HepG2 (cell line): ENCODE measurements at regions not wholly inside any gene's neighbourhood (a gene's known extent, or its start where the extent isn't known, plus 50 kb on each side); places are given as distances from the start of the nearest gene placed in this dataset.
A peak's percentile ranks its signal among the peaks of the same experiment; 100 is the strongest.

Experiments used
- ATAC-seq: fragments of 200-7000 bp; cut with Tn5 transposase; 3 replicates; pipeline ENCODE4 v1.9.1; 2020; ENCODE audit warnings: mild to moderate bottlenecking, moderate library complexity
- BruUV-seq: library from RNA; stranded (reverse); fragments of 400-500 nt; replicated peaks from 2 replicates; lab custom pipeline; 2021; lab: Mats Ljungman, UMichigan
- CTCF ChIA-PET: fragments of 300-600 bp; formaldehyde crosslinking; extraction: SDS; loops from one replicate; lab custom pipeline; 2021; ENCODE audit warnings: low total read pairs, inconsistent platforms, low intra/inter-chr PET ratio; lab: Yijun Ruan, JAX
- POLR2A ChIA-PET: fragments of 350-600 bp; sonication (Branson Sonifier 250); formaldehyde crosslinking; loops from one replicate; lab custom pipeline; 2020; ENCODE audit warnings: antibody characterized with exemption, inconsistent platforms; lab: Yijun Ruan, JAX
- DNase-seq: peaks from one replicate; pipeline ENCODE4 v3.0.0-alpha.2; 2015; ENCODE audit warnings: low spot score
- FAIRE-seq: peaks from 3 replicates; lab custom pipeline; 2011; peaks lifted over from hg19 to GRCh38; lab: Jason Lieb, UNC
- H2AFZ ChIP-seq: one replicate; pipeline ENCODE4 v1.6.1; 2011; ENCODE audit warnings: low read length, inconsistent platforms
- H3K27ac ChIP-seq: fragments of 300-600 bp; 3 replicates; pipeline ENCODE4 v1.8.0; 2011; ENCODE audit warnings: mixed run types, mild to moderate bottlenecking, mixed read lengths, low read length, inconsistent platforms; ENCODE audit not compliant: insufficient read depth; ENCODE audit errors: extremely low read length
- H3K27me3 ChIP-seq, 2 experiments: fragments of 200-600 bp in 1 of 2; 2 replicates in 1 of 2; 3 replicates in 1 of 2; pipeline versions ENCODE4 v1.6.0 to v1.8.0; 2011; ENCODE audit warnings: low read length in 2 of 2, mild to moderate bottlenecking in 2 of 2, moderate library complexity in 2 of 2, inconsistent platforms in 1 of 2; ENCODE audit not compliant: insufficient read depth in 2 of 2, control insufficient read depth in 1 of 2
- H3K36me3 ChIP-seq, 2 experiments: fragments of 200-600 bp in 1 of 2; replicated peaks in 1 of 2; 2 replicates in 1 of 2; 3 replicates in 1 of 2; pipeline versions ENCODE4 v1.5.1 to v1.8.0; 2011; ENCODE audit warnings: low read length in 2 of 2, inconsistent platforms in 1 of 2; ENCODE audit not compliant: insufficient read depth in 2 of 2, control insufficient read depth in 1 of 2
- H3K4me1 ChIP-seq: 2 replicates; pipeline ENCODE4 v1.5.1; 2012; ENCODE audit warnings: low read length, inconsistent platforms; ENCODE audit not compliant: insufficient read depth
- H3K4me2 ChIP-seq: 2 replicates; pipeline ENCODE4 v1.6.0; 2011; ENCODE audit warnings: low read depth, low read length, inconsistent platforms
- H3K4me3 ChIP-seq, 3 experiments: fragments of 200-600 bp in 1 of 3; sonication (generic), shearing (Covaris generic) in 1 of 3; replicated peaks in 1 of 3; 2 replicates each; pipeline ENCODE4 v1.5.1; 2011 to 2016; ENCODE audit warnings: low read length in 3 of 3, inconsistent platforms in 2 of 3, low read depth in 2 of 3, mild to moderate bottlenecking in 2 of 3, control low read depth in 1 of 3, mixed read lengths in 1 of 3; ENCODE audit not compliant: insufficient read depth in 1 of 3
- H3K79me2 ChIP-seq: one replicate; pipeline ENCODE4 v1.6.1; 2011; ENCODE audit warnings: low read length, inconsistent platforms; ENCODE audit not compliant: insufficient read depth
- H3K9ac ChIP-seq: 2 replicates; pipeline ENCODE4 v1.6.0; 2011; ENCODE audit warnings: mild to moderate bottlenecking, low read depth, low read length, inconsistent platforms; ENCODE audit not compliant: insufficient read depth
- H3K9me3 ChIP-seq: 2 replicates; pipeline ENCODE4 v1.5.1; 2012; ENCODE audit warnings: mild to moderate bottlenecking, low read length
- H4K20me1 ChIP-seq: 2 replicates; pipeline ENCODE4 v1.6.0; 2011; ENCODE audit warnings: inconsistent platforms, mild to moderate bottlenecking, low read length, moderate library complexity; ENCODE audit not compliant: insufficient read depth
- CHCHD3 ChIP-seq: sonication (generic); formaldehyde crosslinking; IDR thresholded peaks from 2 replicates; pipeline ENCODE4 v1.8.0; 2022; ENCODE audit warnings: mild to moderate bottlenecking, missing genetic modification reagents, moderate library complexity
- ELF1 ChIP-seq: sonication (generic); formaldehyde crosslinking; IDR thresholded peaks from 2 replicates; pipeline ENCODE4 v1.4.0; 2020; ENCODE audit warnings: missing genetic modification reagents
- FOSL2 ChIP-seq: sonication (generic); formaldehyde crosslinking; IDR thresholded peaks from 2 replicates; pipeline ENCODE4 v1.4.0; 2020; ENCODE audit warnings: missing genetic modification reagents
- HOXA7 ChIP-seq: sonication (generic); formaldehyde crosslinking; IDR thresholded peaks from 2 replicates; pipeline ENCODE4 v1.8.1; 2022; ENCODE audit warnings: mild to moderate bottlenecking, missing genetic modification reagents, moderate library complexity
- MIXL1 ChIP-seq: IDR thresholded peaks from 2 replicates; pipeline ENCODE4 v1.6.1; 2016
- NCOR1 ChIP-seq: fragments of 200-600 bp; sonication (generic); IDR thresholded peaks from 2 replicates; pipeline ENCODE4 v1.7.0; 2017; ENCODE audit warnings: antibody characterized with exemption, low read length, borderline replicate concordance
- NKX3-1 ChIP-seq: sonication (generic); formaldehyde crosslinking; IDR thresholded peaks from 2 replicates; pipeline ENCODE4 v1.5.0; 2020; ENCODE audit warnings: missing genetic modification reagents
- NR2F1 ChIP-seq, 2 experiments: fragments of 450-650 bp in 1 of 2; formaldehyde crosslinking in 1 of 2; IDR thresholded peaks; 2 replicates each; pipeline versions ENCODE4 v1.5.0 to v1.6.1; 2016 to 2020; ENCODE audit warnings: mild to moderate bottlenecking in 1 of 2, missing compliant biosample characterization in 1 of 2, missing genetic modification reagents in 1 of 2, moderate library complexity in 1 of 2
- PAWR ChIP-seq: sonication (generic); formaldehyde crosslinking; IDR thresholded peaks from 2 replicates; pipeline ENCODE4 v1.4.0; 2020; ENCODE audit warnings: missing genetic modification reagents, mild to moderate bottlenecking, borderline replicate concordance
- TBP ChIP-seq: sonication (generic); formaldehyde crosslinking; IDR thresholded peaks from 2 replicates; pipeline ENCODE4 v1.5.0; 2020; ENCODE audit warnings: missing genetic modification reagents
- ZNF143 ChIP-seq: sonication (generic); formaldehyde crosslinking; IDR thresholded peaks from 2 replicates; pipeline ENCODE4 v1.4.0; 2020; ENCODE audit warnings: missing genetic modification reagents
- ZNF234 ChIP-seq: sonication (generic); formaldehyde crosslinking; conservative IDR thresholded peaks from 2 replicates; pipeline ENCODE4 v1.5.1; 2020; ENCODE audit warnings: mild to moderate bottlenecking, missing genetic modification reagents
- ZNF333 ChIP-seq: sonication (generic); formaldehyde crosslinking; IDR thresholded peaks from 2 replicates; pipeline ENCODE4 v1.4.0; 2020; ENCODE audit warnings: mild to moderate bottlenecking, missing genetic modification reagents, borderline replicate concordance
- ZNF501 ChIP-seq: sonication (generic); formaldehyde crosslinking; IDR thresholded peaks from 2 replicates; pipeline ENCODE4 v1.5.1; 2020; ENCODE audit warnings: mild to moderate bottlenecking, moderate library complexity, missing genetic modification reagents
- ZNF543 ChIP-seq: sonication (generic); formaldehyde crosslinking; IDR thresholded peaks from 2 replicates; pipeline ENCODE4 v1.4.0; 2020; ENCODE audit warnings: mild to moderate bottlenecking, missing genetic modification reagents
- ZNF652 ChIP-seq: IDR thresholded peaks from 2 replicates; pipeline ENCODE4 v1.6.1; 2016; ENCODE audit warnings: low read depth, borderline replicate concordance
- ZNF841 ChIP-seq: sonication (generic); formaldehyde crosslinking; IDR thresholded peaks from 2 replicates; pipeline ENCODE4 v1.8.1; 2023; ENCODE audit warnings: missing genetic modification reagents, borderline replicate concordance
- WGBS: methylation state at CpG from one replicate; pipeline ENCODE4 v1.1.6; 2017; ENCODE audit warnings: low lambda C conversion rate; 5-methylcytosine and 5-hydroxymethylcytosine counted together
- in situ Hi-C: cut with HindIII; loops from 2 replicates; pipeline ENCODE4 v1.10.0; 2017; ENCODE audit warnings: low pct_unique_long_range_greater_than_20kb; ENCODE audit not compliant: extremely low pct_ligation_motif_present
- intact Hi-C: fragments of 100-400 bp; cut with micrococcal nuclease; formaldehyde crosslinking; loops from one replicate; pipeline ENCODE4 v1.10.0; 2022; ENCODE audit not compliant: unreplicated experiment
- TF ChIP-seq, protein P1 (sequence below): sonication (generic); IDR thresholded peaks from 2 replicates; pipeline ENCODE4 v1.6.1; 2016; ENCODE audit warnings: low read depth, borderline replicate concordance

DNA sequence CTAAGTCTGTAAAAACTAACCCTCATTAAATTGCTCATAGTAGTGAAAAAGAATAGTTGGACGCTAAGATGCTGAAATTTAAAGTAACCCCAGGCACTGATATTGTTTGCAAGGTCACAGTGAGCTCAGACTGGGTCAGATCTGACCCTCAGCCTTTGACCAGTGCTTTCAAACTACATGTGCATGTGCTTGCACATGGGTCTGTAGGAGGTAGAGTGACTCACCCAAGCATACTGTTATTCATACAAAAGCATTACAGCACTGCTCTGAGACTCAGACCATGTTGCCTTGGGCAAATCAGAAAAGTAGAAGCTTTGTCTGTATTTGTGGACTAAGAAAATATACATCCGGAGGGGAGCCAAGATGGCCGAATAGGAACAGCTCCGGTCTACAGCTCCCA lies 326.4 kb upstream of the MARCKS start (continued):
- TF ChIP-seq FOSL2 (CRISPR knock-in tag) (peak; percentile 87), ZNF143 (CRISPR knock-in tag) (no peak), NR2F1 (CRISPR knock-in tag; IDR thresholded peaks at IDR 0.05) (peak; percentile 55 to 66; a peak in 2 of 4 replicates), NKX3-1 (CRISPR knock-in tag) (no peak), ZNF501 (CRISPR knock-in tag) (no peak), HOXA7 (CRISPR knock-in tag) (no peak)

DNA sequence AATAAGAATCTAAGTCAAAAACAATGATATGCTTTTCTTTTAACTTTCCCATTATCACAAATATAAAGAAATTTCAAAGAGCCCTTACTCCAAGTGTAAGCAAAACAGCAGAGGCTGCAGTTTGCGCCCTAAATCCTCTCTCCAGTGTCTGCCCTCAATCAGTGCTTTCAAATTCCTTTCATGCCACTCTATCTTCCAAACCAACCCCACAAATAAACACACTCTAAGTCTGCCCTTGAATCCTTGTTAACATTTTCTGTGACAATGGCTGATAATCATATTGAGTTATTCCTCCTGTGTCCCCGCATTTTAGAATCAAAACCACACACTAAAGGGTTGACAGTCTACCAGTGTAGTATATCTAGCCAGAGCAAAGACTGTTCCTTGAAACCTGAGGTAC lies 317.9 kb upstream of the MARCKS start:
- Histone ChIP-seq H3K4me1 (no peaks in the 10 kb centered on the region), H4K20me1 (no peaks in the 10 kb centered on the region), H3K9me3 (no peaks in the 10 kb centered on the region), H3K4me2 (no peak overlapping the region), H3K27ac (no peak overlapping the region), H3K27me3 (no peaks in the 10 kb centered on the region), H2AFZ (no peak overlapping the region), H3K36me3 (no peaks in the 10 kb centered on the region), H3K9ac (no peak overlapping the region), H3K4me3 (no peak overlapping the region), H3K79me2 (no peaks in the 10 kb centered on the region)
- intact Hi-C loops = no loop called here
- WGBS = 45% methylated on average over 2 of the region's 2 CpGs
- CTCF ChIA-PET = no interaction called here
- in situ Hi-C loops = no loop called here
- TF ChIP-seq ZNF841 (CRISPR knock-in tag) (no peak), ZNF543 (no peak)
- no TSS peak for BruUV-seq
- DNase-seq (no peak), ATAC-seq (no peak), FAIRE-seq (no peak)
- POLR2A ChIA-PET = no interaction called here

DNA sequence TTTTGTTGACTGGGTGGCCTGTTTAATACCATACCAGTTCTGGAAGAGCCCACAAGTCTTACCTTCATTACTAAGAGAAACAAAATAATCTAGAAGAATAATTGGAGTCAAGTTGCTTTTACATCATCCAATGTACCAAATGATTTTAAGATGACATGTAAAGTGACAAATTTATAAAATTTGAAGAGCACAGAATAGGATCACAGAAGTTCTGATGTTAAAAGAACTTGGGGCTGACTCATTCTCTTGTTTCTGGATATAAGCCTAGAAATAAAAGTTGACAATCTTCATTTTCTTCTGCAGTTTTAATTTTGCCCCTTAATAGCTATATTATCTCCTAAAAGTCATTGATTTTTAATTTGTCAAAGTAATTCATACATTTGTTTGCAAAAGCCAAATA lies 317.5 kb upstream of the MARCKS start:
- no peak for DNase-seq
- no TSS peak for BruUV-seq
- H3K27me3 ChIP-seq = no peaks in the 10 kb centered on the region
- no peaks in the 10 kb centered on the region for H3K36me3 ChIP-seq
- no peak overlapping the region for H3K4me3 ChIP-seq
- TF ChIP-seq CHCHD3 (no peak), ZNF333 (CRISPR knock-in tag) (no peak), MIXL1 (no peak), NCOR1 (no peak), ZNF234 (CRISPR knock-in tag) (no peak), ZNF652 (CRISPR knock-in tag) (no peak), TBP (no peak), PAWR (CRISPR knock-in tag) (no peak), ELF1 (CRISPR knock-in tag) (no peak)
- TF ChIP-seq, protein P1, sequence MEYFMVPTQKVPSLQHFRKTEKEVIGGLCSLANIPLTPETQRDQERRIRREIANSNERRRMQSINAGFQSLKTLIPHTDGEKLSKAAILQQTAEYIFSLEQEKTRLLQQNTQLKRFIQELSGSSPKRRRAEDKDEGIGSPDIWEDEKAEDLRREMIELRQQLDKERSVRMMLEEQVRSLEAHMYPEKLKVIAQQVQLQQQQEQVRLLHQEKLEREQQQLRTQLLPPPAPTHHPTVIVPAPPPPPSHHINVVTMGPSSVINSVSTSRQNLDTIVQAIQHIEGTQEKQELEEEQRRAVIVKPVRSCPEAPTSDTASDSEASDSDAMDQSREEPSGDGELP = no peak
- TF ChIP-seq, all 625 proteins: peak for 0
- no peaks in the 10 kb centered on the region for H3K9me3 ChIP-seq
- H2AFZ ChIP-seq = no peak overlapping the region
- ATAC-seq (no peak), FAIRE-seq (no peak)
- in situ Hi-C loops (no loop called here), intact Hi-C loops (no loop called here)
- no peak overlapping the region for H3K27ac ChIP-seq
- H4K20me1 ChIP-seq = no peaks in the 10 kb centered on the region
- ChIA-PET CTCF (no interaction called here), POLR2A (no interaction called here)
- H3K4me2 ChIP-seq = no peak overlapping the region
- no peaks in the 10 kb centered on the region for H3K4me1 ChIP-seq
- no peak overlapping the region for H3K9ac ChIP-seq
- no peaks in the 10 kb centered on the region for H3K79me2 ChIP-seq
